ENCODE measurements at regions not wholly inside any gene's neighbourhood (a gene's known extent, or its start where the extent isn't known, plus 50 kb on each side); places are given as distances from the start of the nearest gene placed in this dataset.
A peak's percentile ranks its signal among the peaks of the same experiment; 100 is the strongest.
"Not testable (repeated sequence)": the region's sequence is repeated elsewhere in the genome, so short reads cannot be mapped to it uniquely, and the experiment has no call there.

DNA sequence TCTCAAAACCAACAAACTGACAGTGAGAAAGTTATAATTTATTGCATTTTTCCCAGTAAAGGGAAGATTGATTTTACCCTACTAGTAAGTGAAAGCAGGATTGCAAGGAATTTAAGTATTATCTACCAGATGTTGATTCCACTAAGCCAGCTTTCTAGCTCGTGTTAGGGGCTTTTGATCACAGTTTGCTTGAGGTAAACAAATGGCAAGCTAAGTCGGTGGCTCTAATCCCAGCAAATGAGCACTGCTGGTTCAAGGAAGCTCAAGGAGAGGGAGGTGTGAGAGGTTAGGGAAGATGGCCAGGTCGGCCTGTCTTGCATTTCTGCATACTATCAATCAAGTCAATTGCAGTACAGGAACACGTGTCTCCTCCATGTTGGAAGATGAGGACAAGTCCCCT lies 448.7 kb upstream of the POM121L12 start:
- Histone ChIP-seq H3K4me1 (ENCODE audit: insufficient read depth, low read length) (peaks cover 17% of the 10 kb centered on the region; the same call in 1 of the 2 replicates), H3K36me3 (ENCODE audit: insufficient read depth, low read length) (no peaks in the 10 kb centered on the region), H3K4me3 (ENCODE audit: low read length) (no peak overlapping the region), H3K27ac (ENCODE audit: low read depth, low read length) (no peak overlapping the region), H3K27me3 (ENCODE audit: insufficient read depth, low read length) (peaks cover 2% of the 10 kb centered on the region; the same call in 1 of the 2 replicates), H3K9ac (ENCODE audit: low read depth, low read length) (no peak overlapping the region), H3K9me3 (ENCODE audit: insufficient read depth, low read depth, low read length) (no peaks in the 10 kb centered on the region)
- WGBS = 39% methylated on average over 4 of the region's 4 CpGs

DNA sequence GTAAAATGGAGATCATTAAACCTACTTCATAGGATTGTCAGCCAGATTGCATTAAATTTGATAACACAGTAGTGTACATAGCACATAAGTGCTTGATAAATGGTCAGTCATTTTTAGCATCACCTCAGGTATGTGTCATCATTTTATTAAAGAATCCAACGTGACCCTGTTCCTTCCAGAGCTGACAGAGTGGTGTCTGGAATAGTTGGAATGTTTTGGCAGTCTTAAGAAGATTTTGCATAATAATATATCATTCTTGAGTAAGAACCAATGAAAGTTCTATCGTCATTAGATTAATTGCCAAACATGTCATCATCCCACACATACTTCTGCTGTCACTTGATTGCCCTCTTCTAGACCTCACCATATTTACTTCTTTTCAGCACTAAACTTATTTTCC lies 451.4 kb upstream of the POM121L12 start:
- H3K9ac ChIP-seq (ENCODE audit: low read depth, low read length) = no peak overlapping the region
- H3K4me1 ChIP-seq (ENCODE audit: insufficient read depth, low read length) = peaks cover 17% of the 10 kb centered on the region; the same call in 1 of the 2 replicates
- 89% methylated on average over 2 of the region's 2 CpGs for WGBS

DNA sequence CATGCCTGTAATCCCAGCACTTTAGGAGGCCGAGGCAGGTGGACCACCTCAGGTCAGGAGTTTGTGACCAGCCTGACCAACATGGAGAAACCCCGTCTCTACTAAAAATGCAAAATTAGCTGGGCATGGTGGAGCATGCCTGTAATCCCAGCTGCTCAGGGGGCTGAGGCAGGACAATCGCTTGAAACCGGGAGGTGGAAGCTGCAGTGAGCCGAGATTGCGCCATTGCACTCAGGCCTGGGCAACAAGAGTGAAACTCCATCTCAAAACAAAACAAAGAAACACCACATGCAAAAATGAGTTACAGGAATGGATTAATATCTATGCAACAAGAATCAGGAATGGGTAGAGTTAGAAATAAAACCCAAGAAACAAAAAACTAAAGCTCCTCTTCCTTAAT lies 462.3 kb upstream of the POM121L12 start:
- H3K9me3 ChIP-seq (ENCODE audit: insufficient read depth, low read depth, low read length); H3K27me3 ChIP-seq (ENCODE audit: insufficient read depth, low read length); H3K9ac ChIP-seq (ENCODE audit: low read depth, low read length); H3K4me1 ChIP-seq (ENCODE audit: insufficient read depth, low read length); H3K4me3 ChIP-seq (ENCODE audit: low read length); H3K36me3 ChIP-seq (ENCODE audit: insufficient read depth, low read length); H3K27ac ChIP-seq (ENCODE audit: low read depth, low read length): not testable (repeated sequence)
- 97% methylated on average over 6 of the region's 6 CpGs for WGBS

More for the DNA sequence above, 451.4 kb upstream of the POM121L12 start:
- no peak overlapping the region for H3K27ac ChIP-seq (ENCODE audit: low read depth, low read length)
- H3K27me3 ChIP-seq (ENCODE audit: insufficient read depth, low read length) = peaks cover 2% of the 10 kb centered on the region; the same call in 1 of the 2 replicates
- no peaks in the 10 kb centered on the region for H3K9me3 ChIP-seq (ENCODE audit: insufficient read depth, low read depth, low read length)
- no peaks in the 10 kb centered on the region for H3K36me3 ChIP-seq (ENCODE audit: insufficient read depth, low read length)
- no peak overlapping the region for H3K4me3 ChIP-seq (ENCODE audit: low read length)

DNA sequence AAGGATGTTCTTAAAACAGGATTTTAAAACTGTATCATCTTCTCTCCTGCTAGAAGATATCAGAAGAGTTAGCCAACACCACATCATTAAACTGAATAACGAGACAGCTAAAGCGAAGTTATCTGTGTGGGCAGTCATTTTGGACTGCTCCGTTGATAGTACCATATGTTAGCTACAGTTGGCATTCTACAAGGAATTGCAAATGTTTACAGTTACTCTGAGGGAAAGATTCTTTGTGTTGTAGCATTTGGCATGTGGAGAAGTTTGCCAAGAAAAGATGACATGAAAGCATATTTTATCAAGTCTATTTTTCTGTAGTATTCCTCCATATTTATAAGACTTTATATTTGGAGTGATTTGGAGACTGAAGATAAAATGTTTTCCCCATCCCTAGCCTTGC lies 464.4 kb upstream of the POM121L12 start:
- no peaks in the 10 kb centered on the region for H3K9me3 ChIP-seq (ENCODE audit: insufficient read depth, low read depth, low read length)
- no peaks in the 10 kb centered on the region for H3K27me3 ChIP-seq (ENCODE audit: insufficient read depth, low read length)
- no peaks in the 10 kb centered on the region for H3K4me1 ChIP-seq (ENCODE audit: insufficient read depth, low read length)
- H3K4me3 ChIP-seq (ENCODE audit: low read length) = no peak overlapping the region
- H3K9ac ChIP-seq (ENCODE audit: low read depth, low read length) = no peak overlapping the region
- WGBS = 95% methylated on average over 3 of the region's 3 CpGs
- H3K36me3 ChIP-seq (ENCODE audit: insufficient read depth, low read length) = no peaks in the 10 kb centered on the region
- no peak overlapping the region for H3K27ac ChIP-seq (ENCODE audit: low read depth, low read length)

DNA sequence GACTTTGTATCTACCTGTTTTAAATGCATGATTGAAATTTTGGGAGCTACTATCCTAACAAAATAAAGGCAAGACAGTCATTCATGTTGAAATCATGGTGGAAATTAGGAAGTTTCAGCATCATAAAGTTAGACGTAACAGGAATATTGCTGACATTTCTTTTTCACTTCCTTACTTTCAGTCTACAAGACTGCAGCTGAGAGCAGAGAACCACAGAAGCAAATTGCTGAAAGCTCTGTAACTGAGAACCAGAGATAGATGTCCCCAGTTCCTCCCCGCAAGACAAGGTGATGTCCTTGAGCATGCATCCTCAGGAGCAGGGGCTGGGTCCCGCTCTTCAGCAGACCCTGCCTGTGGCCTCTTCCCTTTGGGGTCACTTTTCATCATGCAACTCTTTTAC lies 466.3 kb upstream of the POM121L12 start:
- H3K9ac ChIP-seq (ENCODE audit: low read depth, low read length) = no peak overlapping the region
- no peaks in the 10 kb centered on the region for H3K36me3 ChIP-seq (ENCODE audit: insufficient read depth, low read length)
- H3K4me1 ChIP-seq (ENCODE audit: insufficient read depth, low read length) = no peaks in the 10 kb centered on the region
- no peak overlapping the region for H3K4me3 ChIP-seq (ENCODE audit: low read length)
- no peaks in the 10 kb centered on the region for H3K27me3 ChIP-seq (ENCODE audit: insufficient read depth, low read length)
- no peaks in the 10 kb centered on the region for H3K9me3 ChIP-seq (ENCODE audit: insufficient read depth, low read depth, low read length)
- WGBS = 81% methylated on average over 3 of the region's 3 CpGs
- H3K27ac ChIP-seq (ENCODE audit: low read depth, low read length) = no peak overlapping the region

DNA sequence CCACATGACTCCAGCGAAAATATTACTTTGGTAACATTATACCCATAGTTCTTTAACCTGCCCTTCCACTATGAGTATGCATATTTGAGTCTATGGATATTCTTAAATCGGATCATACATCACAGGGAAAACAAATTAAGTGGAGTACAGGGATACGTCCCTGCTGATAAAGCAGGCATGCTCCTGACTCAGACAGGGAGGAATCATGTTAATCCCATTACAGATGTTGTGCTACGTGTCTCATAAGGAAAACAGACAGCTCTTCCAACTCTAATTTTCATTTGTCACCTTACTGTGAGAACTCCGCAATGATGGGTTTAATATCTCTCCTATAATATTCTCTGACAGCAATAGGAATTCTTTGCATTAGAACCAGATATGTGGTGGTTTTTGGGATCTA lies 469.5 kb upstream of the POM121L12 start:
- Histone ChIP-seq H3K9ac (ENCODE audit: low read depth, low read length) (no peak overlapping the region), H3K4me1 (ENCODE audit: insufficient read depth, low read length) (no peaks in the 10 kb centered on the region), H3K36me3 (ENCODE audit: insufficient read depth, low read length) (no peaks in the 10 kb centered on the region), H3K27ac (ENCODE audit: low read depth, low read length) (no peak overlapping the region), H3K27me3 (ENCODE audit: insufficient read depth, low read length) (no peaks in the 10 kb centered on the region), H3K9me3 (ENCODE audit: insufficient read depth, low read depth, low read length) (no peaks in the 10 kb centered on the region), H3K4me3 (ENCODE audit: low read length) (no peak overlapping the region)
- WGBS = 92% methylated on average over 5 of the region's 5 CpGs

DNA sequence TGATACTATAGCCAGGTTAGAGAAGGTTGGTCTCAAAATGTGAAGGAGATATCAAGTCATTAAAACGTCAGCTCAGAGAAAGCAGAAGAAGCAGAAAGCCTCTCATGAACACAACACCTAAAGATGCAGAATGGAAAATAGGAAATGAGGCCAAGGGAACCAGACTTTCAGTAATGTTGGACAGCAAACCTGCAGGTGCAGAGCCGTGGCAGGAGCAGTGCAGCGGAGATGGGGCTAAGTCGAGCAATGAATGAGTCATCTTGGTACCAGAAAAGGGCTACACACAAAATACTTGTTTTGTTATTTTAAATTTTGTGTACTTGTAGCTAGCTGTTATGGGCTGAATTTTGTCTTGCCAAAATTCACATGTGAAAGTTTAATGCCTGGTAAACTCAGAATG lies 479.6 kb upstream of the POM121L12 start:
- Histone ChIP-seq H3K4me1 (ENCODE audit: insufficient read depth, low read length) (no peaks in the 10 kb centered on the region), H3K27ac (ENCODE audit: low read depth, low read length) (no peak overlapping the region), H3K9ac (ENCODE audit: low read depth, low read length) (no peak overlapping the region), H3K4me3 (ENCODE audit: low read length) (no peak overlapping the region), H3K9me3 (ENCODE audit: insufficient read depth, low read depth, low read length) (0 out of 2 replicates have a peak, but pooled peaks cover 3% of the 10 kb centered on the region), H3K27me3 (ENCODE audit: insufficient read depth, low read length) (no peaks in the 10 kb centered on the region), H3K36me3 (ENCODE audit: insufficient read depth, low read length) (no peaks in the 10 kb centered on the region)
- WGBS = 94% methylated on average over 3 of the region's 4 CpGs

DNA sequence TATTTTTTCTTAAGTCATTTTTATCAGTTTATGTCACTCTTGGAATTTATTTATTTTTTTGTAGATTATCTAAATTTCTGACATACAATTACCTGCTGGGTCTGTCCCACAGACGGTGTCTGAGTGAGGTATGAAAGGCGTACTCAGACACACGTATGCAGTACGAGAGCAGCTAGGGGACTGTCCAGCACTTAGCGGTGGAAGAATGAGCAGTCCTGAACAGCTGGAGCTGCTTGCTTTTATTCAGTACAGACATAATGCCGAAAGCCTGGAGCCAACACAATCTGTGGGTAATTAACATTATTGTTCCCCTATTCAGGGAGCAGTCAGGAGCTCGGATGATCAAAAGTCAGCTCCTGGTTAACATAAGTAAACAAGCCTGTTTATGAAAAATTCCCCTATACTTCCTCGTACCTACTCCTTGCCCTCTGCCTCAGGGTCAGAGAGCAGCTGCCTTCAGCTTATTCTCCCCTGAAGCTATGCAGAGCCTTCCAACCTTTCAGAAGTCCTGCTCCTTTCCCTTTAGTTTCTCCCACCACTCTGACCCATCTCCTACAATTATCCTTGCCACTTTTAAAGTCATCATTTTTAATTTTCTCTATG lies 488.0 kb upstream of the POM121L12 start:
- Histone ChIP-seq H3K4me3 (ENCODE audit: low read length) (no peak overlapping the region), H3K9ac (ENCODE audit: low read depth, low read length) (no peak overlapping the region), H3K27ac (ENCODE audit: low read depth, low read length) (no peak overlapping the region), H3K9me3 (ENCODE audit: insufficient read depth, low read depth, low read length) (peaks cover 3% of the 10 kb centered on the region; the same call in 1 of the 2 replicates), H3K36me3 (ENCODE audit: insufficient read depth, low read length) (no peaks in the 10 kb centered on the region), H3K27me3 (ENCODE audit: insufficient read depth, low read length) (no peaks in the 10 kb centered on the region), H3K4me1 (ENCODE audit: insufficient read depth, low read length) (peaks cover 16% of the 10 kb centered on the region)
- WGBS = 79% methylated on average over 8 of the region's 8 CpGs

DNA sequence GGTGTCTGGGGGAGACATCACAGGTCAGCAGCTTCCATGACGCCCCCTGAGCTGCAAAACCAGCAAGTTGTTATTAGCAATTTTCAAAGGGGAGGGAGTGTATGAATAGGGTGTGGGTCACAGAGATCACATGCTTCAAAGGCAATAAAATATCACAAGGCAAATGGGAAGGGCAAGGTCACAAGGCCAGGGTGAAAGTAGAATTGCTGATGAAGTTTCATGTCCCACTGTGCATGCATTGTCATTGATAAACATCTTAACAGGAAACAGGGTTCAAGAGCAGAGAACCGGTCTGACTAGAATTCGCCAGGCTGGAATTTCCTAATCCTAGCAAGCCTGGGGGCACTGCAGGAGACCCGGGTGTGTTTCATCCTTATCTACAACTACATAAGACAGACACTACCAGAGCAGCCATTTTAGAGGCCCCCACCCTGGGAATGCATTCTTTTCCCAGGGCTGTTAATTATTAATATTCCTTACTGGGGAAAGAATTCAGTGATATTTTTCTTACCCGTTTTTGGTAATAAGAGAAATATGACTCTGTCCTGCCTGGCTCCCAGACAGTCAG lies 494.2 kb upstream of the POM121L12 start:
- not testable (repeated sequence) for H3K9ac ChIP-seq (ENCODE audit: low read depth, low read length); H3K4me1 ChIP-seq (ENCODE audit: insufficient read depth, low read length); H3K4me3 ChIP-seq (ENCODE audit: low read length); H3K36me3 ChIP-seq (ENCODE audit: insufficient read depth, low read length); H3K27me3 ChIP-seq (ENCODE audit: insufficient read depth, low read length)
- Histone ChIP-seq H3K9me3 (ENCODE audit: insufficient read depth, low read depth, low read length) (peaks cover 11% of the 10 kb centered on the region; the same call in 1 of the 2 replicates), H3K27ac (ENCODE audit: low read depth, low read length) (peak overlapping the region; percentile 77; the same call in 1 of the 2 replicates)
- 68% methylated on average over 5 of the region's 5 CpGs for WGBS

DNA sequence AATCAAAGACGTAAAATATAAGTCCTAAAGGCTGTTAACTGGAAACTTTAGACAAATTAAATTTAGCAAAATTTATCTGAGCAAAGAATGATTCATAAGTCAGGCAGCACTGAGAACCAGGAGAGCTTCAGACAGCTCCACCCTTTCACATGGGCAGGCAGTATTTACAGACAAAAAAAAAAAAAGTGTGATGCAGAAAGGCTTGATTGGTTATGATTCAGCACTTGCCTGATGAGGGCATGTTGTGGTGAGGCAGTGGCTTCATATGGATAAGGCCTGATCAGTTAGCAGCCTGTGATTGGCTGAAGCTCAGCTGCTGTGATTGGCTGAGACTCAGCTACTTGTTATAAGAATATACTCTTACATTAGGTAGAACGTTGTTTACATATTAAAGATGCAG lies 495.4 kb upstream of the POM121L12 start:
- H3K9me3 ChIP-seq (ENCODE audit: insufficient read depth, low read depth, low read length) = peaks cover 11% of the 10 kb centered on the region; the same call in 1 of the 2 replicates
- H3K4me1 ChIP-seq (ENCODE audit: insufficient read depth, low read length) = no peaks in the 10 kb centered on the region; the same call in 1 of the 2 replicates
- H3K36me3 ChIP-seq (ENCODE audit: insufficient read depth, low read length) = no peaks in the 10 kb centered on the region
- no peaks in the 10 kb centered on the region for H3K27me3 ChIP-seq (ENCODE audit: insufficient read depth, low read length)
- H3K9ac ChIP-seq (ENCODE audit: low read depth, low read length) = no peak overlapping the region
- WGBS = no CpG with 5 or more reads among the region's 2 CpGs
- no peak overlapping the region for H3K4me3 ChIP-seq (ENCODE audit: low read length)
- H3K27ac ChIP-seq (ENCODE audit: low read depth, low read length) = no peak overlapping the region

DNA sequence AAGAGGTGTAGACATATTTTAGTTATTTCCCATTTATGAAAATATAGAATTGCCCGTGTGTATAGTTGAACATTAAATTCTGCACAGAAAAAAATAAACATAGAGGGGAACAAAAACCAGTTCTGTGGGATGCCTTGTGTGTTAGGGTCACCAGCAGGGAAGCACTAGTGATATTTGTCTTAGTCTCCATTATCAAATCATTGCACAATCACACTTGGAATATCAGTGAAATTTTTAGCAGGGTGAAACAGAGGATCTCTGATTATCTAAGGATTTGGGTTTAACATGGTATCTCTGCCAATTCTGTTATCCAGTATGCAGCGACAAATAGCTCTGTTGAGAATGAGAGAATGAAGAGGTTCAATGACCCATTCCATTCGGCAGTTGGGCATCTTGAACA lies 496.0 kb upstream of the POM121L12 start:
- Histone ChIP-seq H3K9ac (ENCODE audit: low read depth, low read length) (no peak overlapping the region), H3K4me1 (ENCODE audit: insufficient read depth, low read length) (no peaks in the 10 kb centered on the region; the same call in 1 of the 2 replicates), H3K4me3 (ENCODE audit: low read length) (no peak overlapping the region), H3K36me3 (ENCODE audit: insufficient read depth, low read length) (no peaks in the 10 kb centered on the region), H3K27ac (ENCODE audit: low read depth, low read length) (no peak overlapping the region), H3K27me3 (ENCODE audit: insufficient read depth, low read length) (no peaks in the 10 kb centered on the region), H3K9me3 (ENCODE audit: insufficient read depth, low read depth, low read length) (peaks cover 11% of the 10 kb centered on the region; the same call in 1 of the 2 replicates)
- 92% methylated on average over 2 of the region's 3 CpGs for WGBS

Measured in HUES64 (cell line).